Renal cortex interstitium (tissue), 11 donors: ENCODE measurements at regions not wholly inside any gene's neighbourhood (a gene's known extent, or its start where the extent isn't known, plus 50 kb on each side); places are given as distances from the start of the nearest gene placed in this dataset.
"Not testable (repeated sequence)": the region's sequence is repeated elsewhere in the genome, so short reads cannot be mapped to it uniquely, and the experiment has no call there.

Source experiments
- DNase-seq, 11 donors: peaks; one replicate each; pipeline ENCODE4 v3.0.0-alpha.2; 2013; ENCODE audit warnings: low read depth in 9 of 11, low spot score in 4 of 11; ENCODE audit errors: extremely low read depth in 1 of 11

GRCh38 chr2:168300460-168300859, 53.1 kb upstream of the STK39 start:
- no peak for DNase-seq

- DNase-seq: no peak
Observed at GRCh38 chr2:168304024-168304681, 56.8 kb upstream of the STK39 start.

- DNase-seq: no peak
Observed at GRCh38 chr2:168307379-168307778, 60.0 kb upstream of the STK39 start.

GRCh38 chr2:168310580-168310979, 63.2 kb upstream of the STK39 start:
- DNase-seq: no peak

- DNase-seq: no peak
Observed at GRCh38 chr2:168311261-168311910, 64.0 kb upstream of the STK39 start.

- DNase-seq: no peak
Observed at GRCh38 chr2:168312036-168312822, 64.8 kb upstream of the STK39 start.

- DNase-seq: no peak
Observed at GRCh38 chr2:168314236-168314635, 66.8 kb upstream of the STK39 start.

GRCh38 chr2:168315331-168316072, 68.1 kb upstream of the STK39 start:
- no peak for DNase-seq

GRCh38 chr2:168316073-168316440, 68.7 kb upstream of the STK39 start:
- no peak for DNase-seq

GRCh38 chr2:168317282-168317681, 69.9 kb upstream of the STK39 start:
- DNase-seq: no peak

- DNase-seq: no peak
Observed at GRCh38 chr2:168320267-168320666, 72.9 kb upstream of the STK39 start.

GRCh38 chr2:168322325-168323007, 75.1 kb upstream of the STK39 start:
- no peak for DNase-seq

GRCh38 chr2:168323529-168324021, 76.2 kb upstream of the STK39 start:
- DNase-seq: peak in 1 of 11 donors; percentile 3

GRCh38 chr2:168326572-168326971, 79.2 kb upstream of the STK39 start:
- DNase-seq: no peak

GRCh38 chr2:168327328-168327727, 79.9 kb upstream of the STK39 start:
- DNase-seq: no peak

GRCh38 chr2:168328421-168328820, 81.0 kb upstream of the STK39 start:
- DNase-seq: no peak

GRCh38 chr2:168330624-168331423, 83.4 kb upstream of the STK39 start:
- DNase-seq: no peak

- not testable (repeated sequence) for DNase-seq
Observed at GRCh38 chr2:168335254-168335653, 87.9 kb upstream of the STK39 start.
